AG04450 (cell line): ENCODE measurements at regions not wholly inside any gene's neighbourhood (a gene's known extent, or its start where the extent isn't known, plus 50 kb on each side); places are given as distances from the start of the nearest gene placed in this dataset.

Experiments used
- CTCF ChIA-PET: fragments of 300-600, 350-600 bp; formaldehyde crosslinking; extraction: SDS; loops from one replicate; lab custom pipeline; 2022; ENCODE audit warnings: antibody characterized with exemption, inconsistent platforms; lab: Charles Lee
- POLR2A ChIA-PET: fragments of 350-600 bp; formaldehyde crosslinking; extraction: SDS; loops from one replicate; lab custom pipeline; 2021; ENCODE audit warnings: antibody characterized with exemption, inconsistent platforms; lab: Yijun Ruan, JAX
- DNase-seq: peaks from one replicate; pipeline ENCODE4 v3.0.0-alpha.2; 2011; ENCODE audit warnings: low read depth, low spot score
- H3K27ac ChIP-seq: one replicate; pipeline ENCODE4 v1.5.1; 2012; ENCODE audit warnings: low read depth, low read length, control low read depth
- H3K27me3 ChIP-seq: one replicate; pipeline ENCODE4 v1.6.0; 2012; ENCODE audit warnings: low read length; ENCODE audit not compliant: control insufficient read depth, insufficient read depth
- H3K4me3 ChIP-seq: 2 replicates; pipeline ENCODE4 v1.5.1; 2011; ENCODE audit warnings: mild to moderate bottlenecking, low read depth, low read length, control low read depth
- H3K9me3 ChIP-seq: 2 replicates; pipeline ENCODE4 v1.5.1; 2012; ENCODE audit warnings: low read length; ENCODE audit not compliant: control insufficient read depth, insufficient read depth
- TF ChIP-seq, protein P1 (sequence below): IDR thresholded peaks from 2 replicates; pipeline ENCODE4 v1.5.1; 2011; ENCODE audit warnings: low read depth, low read length, control low read depth, inconsistent platforms

DNA sequence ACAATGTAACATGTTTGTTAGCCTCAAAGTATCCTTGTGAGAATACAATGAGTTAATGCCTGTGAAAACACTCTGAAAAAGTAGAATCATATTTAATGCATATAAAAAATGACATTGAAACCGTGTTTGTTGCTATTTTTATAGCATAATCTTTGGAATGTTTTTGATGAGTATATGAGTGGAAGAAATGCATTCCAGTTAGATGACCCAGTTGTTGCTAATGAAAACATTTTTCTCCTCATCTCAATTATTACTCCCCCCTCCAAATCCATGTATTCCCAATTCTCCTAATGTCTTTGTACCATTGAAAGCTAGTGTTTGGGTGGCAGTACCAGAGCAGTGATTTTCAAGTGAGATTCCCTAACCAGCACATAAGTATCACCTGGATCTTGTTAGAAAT is 67.1 kb upstream of the DSEL start:
- POLR2A ChIA-PET: no interaction called here
- no peak for DNase-seq

DNA sequence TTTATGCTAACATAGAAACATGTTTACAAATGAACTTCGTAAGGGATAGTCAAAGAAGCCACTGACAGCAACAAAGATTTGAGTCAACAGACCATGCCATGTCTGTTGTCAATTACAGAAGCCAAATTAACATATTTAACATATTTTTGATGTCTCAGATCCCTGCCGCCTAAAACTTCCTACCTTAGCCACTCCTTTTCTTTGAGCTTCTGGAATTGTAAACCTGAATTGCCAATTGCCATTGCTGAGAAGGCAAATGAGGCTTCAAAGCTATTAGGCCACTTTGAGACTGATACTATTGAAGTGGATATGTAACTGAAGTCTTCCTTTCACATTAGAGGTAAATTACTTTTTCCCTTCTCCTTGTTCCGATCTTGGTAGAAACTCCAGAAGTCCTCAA is 66.0 kb upstream of the DSEL start:
- ChIA-PET POLR2A (no interaction called here), CTCF (no interaction called here)
- Histone ChIP-seq H3K27me3 (no peaks in the 10 kb centered on the region), H3K27ac (no peak overlapping the region), H3K9me3 (no peaks in the 10 kb centered on the region), H3K4me3 (no peak overlapping the region)
- DNase-seq: no peak
- TF ChIP-seq, protein P1, sequence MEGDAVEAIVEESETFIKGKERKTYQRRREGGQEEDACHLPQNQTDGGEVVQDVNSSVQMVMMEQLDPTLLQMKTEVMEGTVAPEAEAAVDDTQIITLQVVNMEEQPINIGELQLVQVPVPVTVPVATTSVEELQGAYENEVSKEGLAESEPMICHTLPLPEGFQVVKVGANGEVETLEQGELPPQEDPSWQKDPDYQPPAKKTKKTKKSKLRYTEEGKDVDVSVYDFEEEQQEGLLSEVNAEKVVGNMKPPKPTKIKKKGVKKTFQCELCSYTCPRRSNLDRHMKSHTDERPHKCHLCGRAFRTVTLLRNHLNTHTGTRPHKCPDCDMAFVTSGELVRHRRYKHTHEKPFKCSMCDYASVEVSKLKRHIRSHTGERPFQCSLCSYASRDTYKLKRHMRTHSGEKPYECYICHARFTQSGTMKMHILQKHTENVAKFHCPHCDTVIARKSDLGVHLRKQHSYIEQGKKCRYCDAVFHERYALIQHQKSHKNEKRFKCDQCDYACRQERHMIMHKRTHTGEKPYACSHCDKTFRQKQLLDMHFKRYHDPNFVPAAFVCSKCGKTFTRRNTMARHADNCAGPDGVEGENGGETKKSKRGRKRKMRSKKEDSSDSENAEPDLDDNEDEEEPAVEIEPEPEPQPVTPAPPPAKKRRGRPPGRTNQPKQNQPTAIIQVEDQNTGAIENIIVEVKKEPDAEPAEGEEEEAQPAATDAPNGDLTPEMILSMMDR: no peak

More for the DNA sequence above, 67.1 kb upstream of the DSEL start:
- CTCF ChIA-PET: interaction anchor here (0.7 kb wide), 3 partner anchors 49 to 207 kb away, joined by 3 read pairs; no protein-coding TSS in a partner anchor
- Histone ChIP-seq H3K27me3 (no peaks in the 10 kb centered on the region), H3K4me3 (no peak overlapping the region), H3K9me3 (no peaks in the 10 kb centered on the region), H3K27ac (no peak overlapping the region)
- TF ChIP-seq, protein P1: no peak

GRCh38 chr18:67581178-67581577 is 64.7 kb upstream of the DSEL start:
- CTCF ChIA-PET: no interaction called here
- H3K27me3 ChIP-seq: no peaks in the 10 kb centered on the region
- no peak for DNase-seq

GRCh38 chr18:67577386-67577785 is 60.9 kb upstream of the DSEL start:
- Histone ChIP-seq H3K9me3 (no peaks in the 10 kb centered on the region), H3K4me3 (no peak overlapping the region), H3K27ac (no peak overlapping the region), H3K27me3 (no peaks in the 10 kb centered on the region)
- DNase-seq: no peak
- CTCF ChIA-PET: interaction anchor here (1.0 kb wide), 1 partner anchor 359 kb away, joined by 4 read pairs; no protein-coding TSS in a partner anchor
- POLR2A ChIA-PET: no interaction called here
- TF ChIP-seq, protein P1: no peak

More at GRCh38 chr18:67581178-67581577, 64.7 kb upstream of the DSEL start:
- TF ChIP-seq, protein P1: no peak
- H3K27ac ChIP-seq: no peak overlapping the region
- POLR2A ChIA-PET: no interaction called here
- no peak overlapping the region for H3K4me3 ChIP-seq
- no peaks in the 10 kb centered on the region for H3K9me3 ChIP-seq

DNA sequence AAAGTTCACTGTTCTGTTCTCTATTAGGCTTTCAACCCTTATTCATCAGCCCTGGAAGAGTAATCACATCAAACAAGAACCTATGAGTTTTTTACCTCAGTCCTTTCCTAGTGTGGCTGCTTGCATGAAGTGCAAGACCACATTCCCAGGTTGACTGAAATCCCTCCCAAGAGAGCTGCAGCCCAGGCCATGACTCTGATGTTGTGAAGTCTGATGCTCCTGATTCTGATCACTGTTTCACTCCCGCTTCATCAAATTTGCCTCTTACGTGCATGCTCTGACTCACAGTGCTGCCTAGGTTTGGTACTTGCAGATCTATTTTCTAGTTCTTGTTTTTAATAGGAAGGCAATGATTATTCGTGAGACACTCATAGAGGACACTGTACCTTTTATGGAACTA is 58.2 kb upstream of the DSEL start:
- Histone ChIP-seq H3K27me3 (no peaks in the 10 kb centered on the region), H3K4me3 (no peak overlapping the region), H3K9me3 (no peaks in the 10 kb centered on the region), H3K27ac (no peak overlapping the region)
- TF ChIP-seq, protein P1: no peak
- CTCF ChIA-PET: no interaction called here
- POLR2A ChIA-PET: no interaction called here
- DNase-seq: no peak
